ENCODE measurements at regions not wholly inside any gene's neighbourhood (a gene's known extent, or its start where the extent isn't known, plus 50 kb on each side); places are given as distances from the start of the nearest gene placed in this dataset.

GRCh38 chr17:72406498-72406897 is 285.7 kb downstream of the SOX9 start:
- Histone ChIP-seq H3K4me3 (ENCODE audit: low read length) (no peak overlapping the region), H3K4me1 (ENCODE audit: insufficient read depth, low read length) (no peaks in the 10 kb centered on the region), H3K9me3 (ENCODE audit: control insufficient read depth in 1 of 2, insufficient read depth in 1 of 2, low read length in 2 of 2) (no peaks in the 10 kb centered on the region), H3K27ac (ENCODE audit: low read depth in 1 of 2, low read length in 2 of 2) (no peak overlapping the region), H3K27me3 (ENCODE audit: control insufficient read depth in 1 of 2, insufficient read depth in 2 of 2, low read length in 2 of 2) (no peaks in the 10 kb centered on the region), H3K36me3 (ENCODE audit: insufficient read depth, low read length) (no peaks in the 10 kb centered on the region)
- no peak for DNase-seq
- CTCF ChIA-PET: no interaction called here
- Mint-ChIP-seq H3K36me3 (ENCODE audit: low read depth) (no peaks in the 10 kb centered on the region), H3K4me1 (ENCODE audit: low read depth) (no peaks in the 10 kb centered on the region), H3K4me3 (no peak overlapping the region), H3K27me3 (no peaks in the 10 kb centered on the region), H3K27ac (no peak overlapping the region), H3K9me3 (no peaks in the 10 kb centered on the region)
- TF ChIP-seq CTCF (IDR thresholded peaks at IDR 0.05): no peak
- POLR2A ChIA-PET: no interaction called here
- ATAC-seq (ENCODE audit: poor library complexity): no peak
- intact Hi-C loops (cut with DNase I, micrococcal nuclease): no loop called here

- H3K27me3 Mint-ChIP-seq: no peaks in the 10 kb centered on the region
- H3K36me3 Mint-ChIP-seq (ENCODE audit: low read depth): no peaks in the 10 kb centered on the region
- no peak overlapping the region for H3K4me3 ChIP-seq (ENCODE audit: low read length)
- H3K4me1 ChIP-seq (ENCODE audit: insufficient read depth, low read length): no peaks in the 10 kb centered on the region
- H3K36me3 ChIP-seq (ENCODE audit: insufficient read depth, low read length): no peaks in the 10 kb centered on the region
- no peak overlapping the region for H3K4me3 Mint-ChIP-seq
- no peak overlapping the region for H3K27ac ChIP-seq (ENCODE audit: low read depth in 1 of 2, low read length in 2 of 2)
- CTCF ChIA-PET: no interaction called here
- H3K9me3 Mint-ChIP-seq: no peaks in the 10 kb centered on the region
- no peak for TF ChIP-seq CTCF (IDR thresholded peaks at IDR 0.05)
- ATAC-seq (ENCODE audit: poor library complexity) (no peak), DNase-seq (no peak)
- H3K9me3 ChIP-seq (ENCODE audit: control insufficient read depth in 1 of 2, insufficient read depth in 1 of 2, low read length in 2 of 2): no peaks in the 10 kb centered on the region
- POLR2A ChIA-PET: no interaction called here
- no peak overlapping the region for H3K27ac Mint-ChIP-seq
- intact Hi-C loops (cut with DNase I, micrococcal nuclease): no loop called here
- no peaks in the 10 kb centered on the region for H3K4me1 Mint-ChIP-seq (ENCODE audit: low read depth)
- no peaks in the 10 kb centered on the region for H3K27me3 ChIP-seq (ENCODE audit: control insufficient read depth in 1 of 2, insufficient read depth in 2 of 2, low read length in 2 of 2)
Observed at GRCh38 chr17:72407336-72407909, 286.6 kb downstream of the SOX9 start.

GRCh38 chr17:72407931-72408330 is 287.1 kb downstream of the SOX9 start:
- H3K27me3 ChIP-seq (ENCODE audit: control insufficient read depth in 1 of 2, insufficient read depth in 2 of 2, low read length in 2 of 2): no peaks in the 10 kb centered on the region
- Mint-ChIP-seq H3K4me1 (ENCODE audit: low read depth) (no peaks in the 10 kb centered on the region), H3K36me3 (ENCODE audit: low read depth) (no peaks in the 10 kb centered on the region), H3K27me3 (no peaks in the 10 kb centered on the region), H3K4me3 (no peak overlapping the region), H3K27ac (no peak overlapping the region), H3K9me3 (no peaks in the 10 kb centered on the region)
- TF ChIP-seq CTCF (IDR thresholded peaks at IDR 0.05): no peak
- no peak overlapping the region for H3K4me3 ChIP-seq (ENCODE audit: low read length)
- DNase-seq (no peak), ATAC-seq (ENCODE audit: poor library complexity) (no peak)
- no peaks in the 10 kb centered on the region for H3K4me1 ChIP-seq (ENCODE audit: insufficient read depth, low read length)
- intact Hi-C loops (cut with DNase I, micrococcal nuclease): no loop called here
- H3K36me3 ChIP-seq (ENCODE audit: insufficient read depth, low read length): no peaks in the 10 kb centered on the region
- POLR2A ChIA-PET: no interaction called here
- H3K9me3 ChIP-seq (ENCODE audit: control insufficient read depth in 1 of 2, insufficient read depth in 1 of 2, low read length in 2 of 2): no peaks in the 10 kb centered on the region
- CTCF ChIA-PET: no interaction called here
- H3K27ac ChIP-seq (ENCODE audit: low read depth in 1 of 2, low read length in 2 of 2): no peak overlapping the region

Measured in CD4-positive, alpha-beta T cell (primary cell).